Right atrium auricular region (tissue), 2 donors: ENCODE measurements at regions not wholly inside any gene's neighbourhood (a gene's known extent, or its start where the extent isn't known, plus 50 kb on each side); places are given as distances from the start of the nearest gene placed in this dataset.

ENCODE experiments used
- DNase-seq: peaks from one replicate; pipeline ENCODE4 v3.0.0-alpha.2; 2019; ENCODE audit warnings: low spot score
- H3K27ac ChIP-seq, 2 donors: fragments of 200-600 bp; sonication (generic); 1 replicate in 1 of 2; 2 replicates in 1 of 2; pipeline ENCODE4 v1.5.1; 2016 to 2019
- H3K27me3 ChIP-seq, 2 donors: fragments of 200-600 bp; sonication (generic); one replicate each; pipeline versions ENCODE4 v1.5.1 to v1.6.0; 2017 to 2019
- H3K36me3 ChIP-seq: fragments of 200-600 bp; sonication (generic); one replicate; pipeline ENCODE4 v1.5.1; 2016
- H3K4me1 ChIP-seq, 2 donors: fragments of 200-600 bp; sonication (generic); one replicate each; pipeline versions ENCODE4 v1.5.1 to v1.6.0; 2017 to 2019
- H3K4me3 ChIP-seq, 2 donors: fragments of 200-600 bp; sonication (generic); 1 replicate in 1 of 2; 2 replicates in 1 of 2; pipeline ENCODE4 v1.5.1; 2017 to 2019; ENCODE audit warnings: mild to moderate bottlenecking in 1 of 2, moderate library complexity in 1 of 2
- H3K9me3 ChIP-seq, 2 donors: fragments of 200-600 bp; sonication (generic); one replicate each; pipeline ENCODE4 v1.5.1; 2019
- TF ChIP-seq, protein P1 (sequence below), 2 donors: fragments of 200-600 bp; sonication (generic); IDR thresholded peaks; one replicate each; pipeline ENCODE4 v1.5.1; 2019; ENCODE audit warnings: antibody characterized with exemption in 2 of 2

DNA sequence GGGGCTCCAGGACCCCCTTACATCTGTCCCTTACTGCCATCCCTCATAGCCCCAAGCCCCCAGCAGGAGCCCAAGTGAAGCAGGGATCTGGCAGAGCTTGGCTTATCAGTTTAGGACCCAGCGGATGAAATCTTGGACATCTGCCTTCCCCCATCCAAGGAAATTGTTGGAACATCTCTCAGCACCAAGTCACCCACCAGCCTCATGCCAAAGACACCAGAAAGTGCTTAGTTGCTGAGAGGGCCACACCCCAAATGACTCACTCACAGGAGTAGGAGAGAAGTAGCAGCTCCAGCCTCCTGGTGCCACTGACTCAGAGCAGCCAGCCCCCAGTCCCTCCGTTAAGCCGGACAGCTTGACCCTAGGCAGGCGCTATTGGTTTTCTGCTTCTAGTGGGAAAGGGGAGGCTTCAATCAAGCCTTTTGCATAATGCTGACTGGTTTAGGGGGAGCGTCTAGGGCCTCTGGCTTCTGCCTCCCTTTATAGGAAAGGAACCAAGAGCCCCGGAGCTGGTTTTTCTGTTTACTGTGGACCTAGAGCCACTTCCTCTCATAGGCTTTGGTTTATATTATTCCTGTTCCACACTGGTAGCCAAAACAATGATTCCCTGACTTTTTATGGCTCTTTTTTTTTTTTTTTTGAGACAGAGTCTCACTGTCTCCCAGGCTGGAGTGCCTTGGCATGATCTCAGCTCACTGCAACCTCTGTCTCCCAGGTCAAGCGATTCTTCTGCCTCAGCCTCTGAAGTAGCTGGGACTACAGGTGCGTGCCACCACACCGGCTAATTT is 114.2 kb upstream of the IPO9 start:
- peaks cover 7% of the 10 kb centered on the region for H3K36me3 ChIP-seq
- TF ChIP-seq, protein P1, sequence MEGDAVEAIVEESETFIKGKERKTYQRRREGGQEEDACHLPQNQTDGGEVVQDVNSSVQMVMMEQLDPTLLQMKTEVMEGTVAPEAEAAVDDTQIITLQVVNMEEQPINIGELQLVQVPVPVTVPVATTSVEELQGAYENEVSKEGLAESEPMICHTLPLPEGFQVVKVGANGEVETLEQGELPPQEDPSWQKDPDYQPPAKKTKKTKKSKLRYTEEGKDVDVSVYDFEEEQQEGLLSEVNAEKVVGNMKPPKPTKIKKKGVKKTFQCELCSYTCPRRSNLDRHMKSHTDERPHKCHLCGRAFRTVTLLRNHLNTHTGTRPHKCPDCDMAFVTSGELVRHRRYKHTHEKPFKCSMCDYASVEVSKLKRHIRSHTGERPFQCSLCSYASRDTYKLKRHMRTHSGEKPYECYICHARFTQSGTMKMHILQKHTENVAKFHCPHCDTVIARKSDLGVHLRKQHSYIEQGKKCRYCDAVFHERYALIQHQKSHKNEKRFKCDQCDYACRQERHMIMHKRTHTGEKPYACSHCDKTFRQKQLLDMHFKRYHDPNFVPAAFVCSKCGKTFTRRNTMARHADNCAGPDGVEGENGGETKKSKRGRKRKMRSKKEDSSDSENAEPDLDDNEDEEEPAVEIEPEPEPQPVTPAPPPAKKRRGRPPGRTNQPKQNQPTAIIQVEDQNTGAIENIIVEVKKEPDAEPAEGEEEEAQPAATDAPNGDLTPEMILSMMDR (IDR thresholded peaks at IDR 0.05) = no peak
- H3K4me1 ChIP-seq = peaks cover 0 to 83% of the 10 kb centered on the region in 2 donors
- no peaks in the 10 kb centered on the region for H3K9me3 ChIP-seq
- peak overlapping the region; percentile 84 to 94 for H3K27ac ChIP-seq
- H3K4me3 ChIP-seq = no peak overlapping the region
- peak; percentile 95 for DNase-seq
- H3K27me3 ChIP-seq = no peaks in the 10 kb centered on the region

- H3K27me3 ChIP-seq = no peaks in the 10 kb centered on the region
- no peak for DNase-seq
- H3K9me3 ChIP-seq = no peaks in the 10 kb centered on the region
- H3K27ac ChIP-seq = peak overlapping the region; percentile 84 to 94
- peaks cover 7% of the 10 kb centered on the region for H3K36me3 ChIP-seq
- H3K4me1 ChIP-seq = peaks cover 0 to 86% of the 10 kb centered on the region in 2 donors
- H3K4me3 ChIP-seq = no peak overlapping the region
- TF ChIP-seq, protein P1 (IDR thresholded peaks at IDR 0.05) = no peak
These were observed 113.6 kb upstream of the IPO9 start for GRCh38 chr1:201715351-201715750.

DNA sequence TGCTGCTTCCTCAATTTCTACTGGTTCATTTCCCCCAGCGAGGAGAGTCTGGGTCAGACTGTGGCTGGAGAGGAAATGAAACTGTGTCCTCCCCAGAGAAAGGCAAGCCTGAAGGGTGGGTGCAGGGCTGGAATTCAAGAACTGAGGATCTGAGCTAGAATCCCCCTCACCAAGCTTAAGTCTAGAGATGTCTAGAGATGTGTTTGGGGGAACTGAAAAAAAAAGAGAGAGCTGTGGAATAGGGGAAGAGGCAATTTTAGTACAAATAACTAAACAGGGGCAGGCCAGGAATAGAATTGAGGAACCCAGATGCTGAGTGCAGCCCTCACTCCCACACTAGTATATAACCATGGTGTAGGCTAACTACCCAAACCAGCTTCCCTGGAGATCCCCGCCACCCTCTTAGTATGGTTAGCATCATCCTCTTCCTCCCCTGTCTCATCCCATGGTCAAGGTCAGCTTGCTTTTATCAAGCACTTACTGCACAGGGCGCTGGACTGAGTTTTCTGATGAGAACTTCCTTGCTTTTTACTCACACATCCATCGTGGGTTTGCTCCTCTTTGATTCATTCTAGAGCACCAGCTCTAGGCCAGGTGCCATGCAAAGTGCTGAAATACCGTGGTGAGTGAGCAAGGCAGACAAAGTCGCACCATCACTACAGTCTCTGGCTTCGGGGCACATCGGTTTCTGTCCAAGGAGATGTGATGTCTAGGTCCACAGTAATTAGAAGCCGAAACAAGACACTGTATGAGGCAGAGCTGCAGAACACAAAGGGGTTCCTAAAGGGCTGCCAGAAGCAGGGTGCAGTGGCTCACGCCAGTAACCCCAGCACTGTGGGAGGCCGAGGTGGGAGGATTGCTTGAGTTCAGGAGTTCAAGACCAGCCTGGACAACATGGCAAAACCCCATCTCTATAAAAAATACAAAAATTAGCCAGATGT is 112.9 kb upstream of the IPO9 start:
- H3K4me1 ChIP-seq = peaks cover 0 to 86% of the 10 kb centered on the region in 2 donors
- H3K27ac ChIP-seq = peak overlapping the region; percentile 84 to 94
- TF ChIP-seq, protein P1 (IDR thresholded peaks at IDR 0.05) = no peak
- DNase-seq = no peak
- no peaks in the 10 kb centered on the region for H3K9me3 ChIP-seq
- H3K27me3 ChIP-seq = no peaks in the 10 kb centered on the region
- H3K4me3 ChIP-seq = no peak overlapping the region
- peaks cover 7% of the 10 kb centered on the region for H3K36me3 ChIP-seq

DNA sequence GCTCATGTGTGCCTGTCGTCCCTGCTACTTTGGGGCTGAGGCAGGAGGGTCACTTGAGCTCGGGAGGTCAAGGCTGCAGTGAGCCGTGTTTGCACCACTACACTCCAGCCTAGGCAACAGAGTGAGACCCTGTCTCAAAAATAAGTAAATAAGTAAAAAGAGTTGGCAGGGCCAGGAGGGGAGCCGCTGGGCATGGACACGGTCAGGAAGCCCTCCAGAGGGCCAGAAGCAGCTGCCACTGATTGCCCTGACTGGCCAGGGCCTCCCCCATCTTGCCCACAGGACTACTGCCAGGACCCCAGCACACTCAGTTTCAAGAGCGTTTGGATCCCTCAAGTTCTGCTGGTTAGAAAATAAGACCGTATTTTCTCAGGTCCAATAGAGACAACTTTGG is 112.2 kb upstream of the IPO9 start:
- Histone ChIP-seq H3K9me3 (no peaks in the 10 kb centered on the region), H3K4me3 (no peak overlapping the region), H3K27me3 (no peaks in the 10 kb centered on the region), H3K4me1 (peaks cover 0 to 86% of the 10 kb centered on the region in 2 donors), H3K36me3 (peaks cover 7% of the 10 kb centered on the region), H3K27ac (peak overlapping the region; percentile 84 to 94)
- no peak for DNase-seq
- TF ChIP-seq, protein P1 (IDR thresholded peaks at IDR 0.05) = no peak

DNA sequence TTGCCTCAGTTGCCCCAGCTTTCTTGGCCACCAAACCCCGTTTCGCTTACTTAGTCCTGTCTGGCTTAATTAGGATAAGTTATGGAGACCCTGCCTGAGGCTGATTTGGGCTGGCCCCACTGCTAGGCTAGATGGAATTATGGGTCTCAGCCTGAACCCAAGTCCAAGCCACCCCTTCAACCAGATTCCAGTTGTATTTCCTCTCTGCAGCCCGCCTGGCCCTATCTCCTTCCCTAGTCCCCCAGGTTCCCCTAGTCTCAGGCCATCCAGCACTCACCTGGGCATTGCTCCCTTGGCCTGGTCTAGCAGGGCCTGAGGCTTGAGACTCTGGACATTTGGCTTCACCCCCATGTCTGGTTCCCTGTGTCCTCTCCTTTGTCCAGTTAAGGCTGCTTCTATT is 111.7 kb upstream of the IPO9 start:
- H3K4me3 ChIP-seq = no peak overlapping the region
- TF ChIP-seq, protein P1 (IDR thresholded peaks at IDR 0.05) = no peak
- peaks cover 7% of the 10 kb centered on the region for H3K36me3 ChIP-seq
- peak overlapping the region; percentile 84 to 94 for H3K27ac ChIP-seq
- no peak for DNase-seq
- H3K27me3 ChIP-seq = no peaks in the 10 kb centered on the region
- no peaks in the 10 kb centered on the region for H3K9me3 ChIP-seq
- peaks cover 0 to 85% of the 10 kb centered on the region in 2 donors for H3K4me1 ChIP-seq
